Right lobe of liver (tissue), 6 donors: ENCODE measurements at regions not wholly inside any gene's neighbourhood (a gene's known extent, or its start where the extent isn't known, plus 50 kb on each side); places are given as distances from the start of the nearest gene placed in this dataset.

ENCODE experiments used
- ATAC-seq, 4 donors: fragments of 200-7000 bp; cut with Tn5 transposase; one replicate each; pipeline ENCODE4 v1.9.1; 2020; ENCODE audit warnings: mild to moderate bottlenecking in 4 of 4, moderate library complexity in 4 of 4
- DNase-seq, 3 donors: peaks; one replicate each; pipeline ENCODE4 v3.0.0-alpha.2; 2020
- H3K27ac ChIP-seq, 3 donors: fragments of 200-600 bp; one replicate each; pipeline ENCODE4 v1.8.0; 2022
- H3K27me3 ChIP-seq, 2 donors: fragments of 200-600 bp; one replicate each; pipeline ENCODE4 v1.8.0; 2022
- H3K36me3 ChIP-seq, 4 donors: fragments of 200-600 bp; sonication (generic) in 1 of 4; one replicate each; pipeline versions ENCODE4 v1.5.1 to v1.8.0; 2017 to 2022; ENCODE audit warnings: control low read depth in 1 of 4
- H3K4me1 ChIP-seq, 4 donors: fragments of 200-600 bp; sonication (generic) in 1 of 4; one replicate each; pipeline versions ENCODE4 v1.5.1 to v1.8.0; 2017 to 2022; ENCODE audit warnings: control low read depth in 1 of 4
- H3K4me3 ChIP-seq, 3 donors: fragments of 200-600 bp; one replicate each; pipeline ENCODE4 v1.8.0; 2022
- H3K9me3 ChIP-seq, 4 donors: fragments of 200-600 bp; sonication (generic) in 1 of 4; one replicate each; pipeline versions ENCODE4 v1.5.1 to v1.8.0; 2017 to 2022; ENCODE audit warnings: control low read depth in 1 of 4
- CTCF ChIP-seq, 4 donors: fragments of 200-600 bp in 3 of 4; fragments of 450-650 bp in 1 of 4; IDR thresholded peaks; one replicate each; pipeline versions ENCODE4 v1.5.1 to v1.8.0; 2016 to 2022; ENCODE audit warnings: antibody characterized with exemption in 4 of 4, mild to moderate bottlenecking in 2 of 4
- POLR2A ChIP-seq: fragments of 450-650 bp; IDR thresholded peaks from one replicate; pipeline ENCODE4 v1.6.1; 2017; ENCODE audit warnings: antibody characterized with exemption, mild to moderate bottlenecking
- WGBS: methylation state at CpG from one replicate; pipeline ENCODE4 v1.1.6; 2018; ENCODE audit warnings: low coverage, low lambda C conversion rate; ENCODE audit not compliant: insufficient coverage; ENCODE audit errors: missing lambda C conversion rate; 5-methylcytosine and 5-hydroxymethylcytosine counted together
- intact Hi-C, 2 donors: fragments of 100-400 bp; cut with DNase I; formaldehyde crosslinking; loops; one replicate each; pipeline versions ENCODE4 v1.11.2 to v1.14.1; 2022
- donor health status: DM: no; HTN: yes; CAD: no.
- donor health status: DM: no; HTN: no; CAD: no.
- donor health status: DM: no; HTN: no; CAD: no.
- donor health status: DM: no; HTN: yes; CAD: no.
- donor health status: DM: no; HTN: yes; CAD: no.

- H3K27ac ChIP-seq: no peak overlapping the region
- no peaks in the 10 kb centered on the region for H3K9me3 ChIP-seq
- no peaks in the 10 kb centered on the region for H3K4me1 ChIP-seq
- no peak for ATAC-seq
- DNase-seq: no peak
- no peaks in the 10 kb centered on the region for H3K36me3 ChIP-seq
- 52% methylated on average over 9 of the region's 9 CpGs for WGBS
- intact Hi-C loops: no loop called here
- TF ChIP-seq POLR2A (no peak), CTCF (IDR thresholded peaks at IDR 0.05) (no peak)
- no peaks in the 10 kb centered on the region for H3K27me3 ChIP-seq
- no peak overlapping the region for H3K4me3 ChIP-seq
Measured at GRCh38 chr3:99269606-99270351, 368.3 kb upstream of the DCBLD2 start.

- 66% methylated on average over 3 of the region's 3 CpGs for WGBS
- ATAC-seq (no peak), DNase-seq (no peak)
- no peak overlapping the region for H3K4me3 ChIP-seq
- no peaks in the 10 kb centered on the region for H3K27me3 ChIP-seq
- no peaks in the 10 kb centered on the region for H3K4me1 ChIP-seq
- intact Hi-C loops: no loop called here
- no peaks in the 10 kb centered on the region for H3K9me3 ChIP-seq
- H3K27ac ChIP-seq: no peak overlapping the region
- no peaks in the 10 kb centered on the region for H3K36me3 ChIP-seq
- TF ChIP-seq CTCF (IDR thresholded peaks at IDR 0.05) (no peak), POLR2A (no peak)
Measured at GRCh38 chr3:99256788-99257187, 355.3 kb upstream of the DCBLD2 start.

DNA sequence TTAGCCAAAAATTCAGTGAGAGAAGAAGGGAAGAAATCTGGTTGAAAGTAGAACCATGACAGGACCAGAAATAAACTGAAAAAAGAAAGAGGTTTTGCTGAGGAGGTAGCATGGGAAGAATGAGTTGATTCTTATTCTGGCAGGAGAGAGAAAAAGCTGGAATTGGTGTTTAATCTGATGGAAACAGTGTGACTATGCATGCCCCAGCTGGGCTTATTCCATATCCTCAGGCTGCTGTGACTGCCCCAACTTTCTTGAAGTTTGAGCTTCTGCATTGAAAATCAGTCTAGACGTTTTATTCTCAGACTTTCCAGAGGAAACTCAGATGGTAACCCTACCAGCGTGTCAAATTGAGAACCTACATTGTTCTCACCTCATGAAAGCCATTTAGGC lies 352.5 kb upstream of the DCBLD2 start:
- TF ChIP-seq CTCF (IDR thresholded peaks at IDR 0.05) (no peak), POLR2A (no peak)
- WGBS: 33% methylated on average over 2 of the region's 2 CpGs
- Histone ChIP-seq H3K4me1 (peaks cover 0 to 10% (median 2%) of the 10 kb centered on the region in 4 donors), H3K4me3 (no peak overlapping the region), H3K36me3 (no peaks in the 10 kb centered on the region), H3K9me3 (no peaks in the 10 kb centered on the region), H3K27ac (no peak overlapping the region), H3K27me3 (no peaks in the 10 kb centered on the region)
- DNase-seq (no peak), ATAC-seq (no peak)
- intact Hi-C loops: no loop called here

- Histone ChIP-seq H3K27ac (no peak overlapping the region), H3K36me3 (no peaks in the 10 kb centered on the region), H3K4me3 (no peak overlapping the region), H3K4me1 (peaks cover 0 to 17% (median 2%) of the 10 kb centered on the region in 4 donors), H3K9me3 (no peaks in the 10 kb centered on the region), H3K27me3 (no peaks in the 10 kb centered on the region)
- 8% methylated on average over 1 of the region's 1 CpG for whole genome bisulfite sequencing
- peak in 1 of 3 donors; percentile 43 for DNase-seq
- peak; percentile 59 to 90 (median 76) for ATAC-seq
- TF ChIP-seq POLR2A (no peak), CTCF (IDR thresholded peaks at IDR 0.05) (no peak)
- intact Hi-C loops: no loop called here
Measured at GRCh38 chr3:99250821-99251355, 349.4 kb upstream of the DCBLD2 start.
